Nephron (organoid): ENCODE measurements at regions not wholly inside any gene's neighbourhood (a gene's known extent, or its start where the extent isn't known, plus 50 kb on each side); places are given as distances from the start of the nearest gene placed in this dataset.

Source experiments
- H3K27ac Mint-ChIP-seq, 3 experiments: 2 replicates each; pipeline ENCODE4 v1.8.0; 2020; ENCODE audit warnings: mixed read lengths in 3 of 3, mild to moderate bottlenecking in 2 of 3, moderate library complexity in 1 of 3
- H3K27me3 Mint-ChIP-seq: 2 replicates; pipeline ENCODE4 v1.8.0; 2021; ENCODE audit warnings: low read depth, mild to moderate bottlenecking, moderate library complexity, mixed read lengths
- H3K36me3 Mint-ChIP-seq: 2 replicates; pipeline ENCODE4 v1.8.0; 2020; ENCODE audit warnings: low read depth, mixed read lengths
- H3K4me1 Mint-ChIP-seq: 2 replicates; pipeline ENCODE4 v1.8.0; 2020; ENCODE audit warnings: mixed read lengths
- H3K4me3 Mint-ChIP-seq, 3 experiments: 2 replicates each; pipeline ENCODE4 v1.8.0; 2020; ENCODE audit warnings: mild to moderate bottlenecking in 3 of 3, mixed read lengths in 3 of 3, moderate library complexity in 2 of 3
- H3K9me3 Mint-ChIP-seq: 2 replicates; pipeline ENCODE4 v1.8.0; 2020; ENCODE audit warnings: mixed read lengths
- CTCF ChIP-seq, 3 experiments: fragments of 200-600 bp; sonication (generic); IDR thresholded peaks; one replicate each; pipeline ENCODE4 v1.5.0; 2021; ENCODE audit warnings: antibody characterized with exemption in 3 of 3; ENCODE audit not compliant: unreplicated experiment in 3 of 3

DNA sequence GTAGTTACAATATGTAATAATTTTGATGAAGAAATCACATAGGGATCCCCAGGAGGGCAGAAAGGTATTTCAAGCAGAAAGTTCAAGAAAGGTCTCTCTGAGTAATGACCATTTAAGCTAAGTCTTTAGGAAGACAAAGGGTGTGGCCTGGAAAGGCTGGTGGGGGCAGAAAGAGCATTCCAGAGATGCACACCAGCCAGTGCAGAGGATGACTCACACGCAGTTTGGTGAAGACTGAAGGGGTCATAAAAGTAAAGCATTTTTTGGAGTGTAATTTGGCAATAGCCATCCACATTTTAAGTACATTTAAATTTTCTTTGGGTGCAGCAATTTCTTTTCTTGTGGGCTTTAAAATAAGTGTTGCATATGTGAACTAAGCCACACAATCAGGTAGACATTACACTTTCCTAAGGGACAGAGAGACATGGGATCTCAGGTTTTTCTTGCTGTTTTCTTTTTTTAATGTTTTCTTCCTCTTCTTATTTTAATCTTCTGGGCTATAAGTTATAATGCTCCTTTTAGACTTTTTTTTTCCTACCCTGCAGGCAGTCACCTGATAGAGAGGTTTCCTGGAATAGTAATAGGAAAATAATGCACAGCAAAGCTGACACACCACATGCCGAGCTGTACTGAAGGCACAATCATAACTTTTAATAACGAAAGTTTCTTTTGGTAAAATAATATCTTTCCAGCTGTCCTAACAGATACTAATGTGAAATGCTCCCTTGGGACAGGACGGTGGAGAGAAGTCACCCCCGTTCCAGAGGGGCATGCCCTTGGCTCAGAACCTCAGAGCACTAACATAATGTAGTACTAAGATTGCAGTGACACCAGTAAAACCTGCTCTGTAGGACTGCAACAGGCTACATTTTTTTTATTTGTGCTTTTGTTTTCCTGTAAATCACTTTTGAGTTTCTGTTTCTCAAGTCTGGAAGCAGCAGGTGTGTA lies 49.6 kb upstream of the PTPRK start:
- H3K9me3 Mint-ChIP-seq: no peaks in the 10 kb centered on the region
- H3K4me3 Mint-ChIP-seq: no peak overlapping the region
- H3K4me1 Mint-ChIP-seq: peaks cover 12% of the 10 kb centered on the region
- H3K27me3 Mint-ChIP-seq: no peaks in the 10 kb centered on the region
- TF ChIP-seq CTCF (IDR thresholded peaks at IDR 0.05; ENCODE audit: unreplicated experiment in 3 of 3): no peak
- H3K36me3 Mint-ChIP-seq: no peaks in the 10 kb centered on the region
- H3K27ac Mint-ChIP-seq: no peak overlapping the region
